NCI-H1694 treated with DMSO at 0.1 percent for 48 hours (cell line): ENCODE measurements at regions not wholly inside any gene's neighbourhood (a gene's known extent, or its start where the extent isn't known, plus 50 kb on each side); places are given as distances from the start of the nearest gene placed in this dataset.

Experiments
- DNase-seq: peaks from one replicate; lab custom pipeline; 2025; lab: John Stamatoyannopoulos, UW

DNA sequence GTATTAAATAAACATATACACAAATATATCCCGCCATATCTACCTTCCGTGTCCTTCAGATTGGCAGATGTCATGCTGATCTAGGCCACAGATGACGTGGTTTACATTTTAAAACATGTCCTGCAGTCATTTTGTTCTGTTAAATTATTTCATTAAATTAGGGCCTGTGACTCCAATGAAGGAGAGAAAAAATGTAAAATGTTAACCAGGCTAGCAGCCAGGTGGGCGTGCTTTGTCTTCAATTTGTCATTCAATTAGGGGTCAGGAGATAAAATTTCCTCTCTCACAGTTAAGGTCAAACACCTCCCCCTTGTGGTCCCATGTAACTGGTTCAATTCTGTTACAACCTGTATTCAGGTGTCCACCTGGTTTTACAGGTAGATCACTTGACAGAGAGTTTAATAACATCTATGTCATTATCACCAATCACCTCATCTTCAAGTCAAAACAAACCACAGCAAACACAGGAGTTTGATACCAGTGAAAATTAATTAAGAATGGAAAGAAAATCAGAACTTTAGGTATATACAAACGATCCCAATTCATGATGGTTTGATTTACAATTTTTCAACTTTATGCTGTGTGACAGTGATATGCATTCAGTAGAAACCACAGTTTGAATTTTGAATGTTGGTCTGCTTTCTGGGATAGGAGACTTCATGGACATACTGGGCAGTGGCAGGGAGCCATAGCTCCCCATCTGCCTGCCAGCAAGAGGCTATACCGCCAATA lies 339.4 kb downstream of the CMPK2 start:
- DNase-seq = peak; percentile 83

DNA sequence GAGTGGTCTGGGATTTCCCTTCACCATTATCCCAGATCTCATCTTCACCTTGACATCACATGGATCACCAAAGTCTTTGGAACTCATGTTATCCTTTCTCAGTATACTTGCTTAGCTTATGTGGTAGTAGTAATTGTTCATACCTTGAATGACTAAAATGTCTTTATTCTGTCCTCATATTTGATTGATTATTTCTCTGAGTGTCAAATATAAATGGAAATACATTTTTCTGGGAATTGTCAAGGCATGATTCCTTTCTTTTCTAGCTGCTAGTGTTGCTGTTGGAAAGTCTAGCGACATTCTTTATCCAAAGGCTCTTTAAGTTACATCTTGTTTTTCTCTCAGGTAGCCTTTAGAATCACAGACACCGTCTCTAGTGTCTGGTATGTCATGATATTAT lies 334.4 kb downstream of the CMPK2 start:
- DNase-seq = no peak

DNA sequence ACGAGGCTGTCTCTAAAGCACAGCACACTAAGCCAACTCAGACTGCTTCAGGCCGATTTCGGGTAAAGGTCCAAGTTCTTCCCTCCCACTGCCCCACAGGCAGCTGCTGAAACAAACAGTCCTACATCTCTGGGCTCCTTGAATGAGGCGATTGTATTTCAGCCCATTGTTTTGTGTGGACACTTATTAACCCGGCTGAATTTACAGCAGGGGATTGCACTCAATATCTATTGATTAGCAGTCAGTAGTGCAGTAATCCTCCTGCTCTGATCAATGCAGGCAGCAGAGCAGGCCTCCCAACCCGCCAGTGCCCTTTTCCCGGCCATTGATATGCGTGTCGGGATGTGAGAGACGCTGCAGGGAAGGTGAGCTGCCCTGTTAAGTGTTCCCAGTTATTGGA lies 330.1 kb downstream of the CMPK2 start:
- DNase-seq = no peak

DNA sequence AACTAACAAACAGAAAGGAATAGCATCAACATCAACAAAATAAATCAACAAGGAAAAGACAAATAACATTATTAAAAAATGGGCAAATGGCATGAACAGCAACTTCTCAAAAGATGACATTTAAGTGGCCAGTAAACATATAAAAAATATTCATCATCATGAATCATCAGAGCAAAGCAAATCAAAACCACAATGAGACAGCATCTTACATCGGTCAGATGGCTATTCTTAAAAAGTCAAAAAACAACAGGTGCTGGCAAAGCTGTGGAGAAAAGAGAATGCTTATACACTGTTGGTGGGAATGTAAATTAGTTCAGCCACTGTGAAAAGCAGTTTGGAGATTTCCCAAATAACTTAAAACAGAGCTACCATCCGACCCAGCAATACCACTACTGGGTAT lies 327.1 kb downstream of the CMPK2 start:
- DNase-seq = no peak

DNA sequence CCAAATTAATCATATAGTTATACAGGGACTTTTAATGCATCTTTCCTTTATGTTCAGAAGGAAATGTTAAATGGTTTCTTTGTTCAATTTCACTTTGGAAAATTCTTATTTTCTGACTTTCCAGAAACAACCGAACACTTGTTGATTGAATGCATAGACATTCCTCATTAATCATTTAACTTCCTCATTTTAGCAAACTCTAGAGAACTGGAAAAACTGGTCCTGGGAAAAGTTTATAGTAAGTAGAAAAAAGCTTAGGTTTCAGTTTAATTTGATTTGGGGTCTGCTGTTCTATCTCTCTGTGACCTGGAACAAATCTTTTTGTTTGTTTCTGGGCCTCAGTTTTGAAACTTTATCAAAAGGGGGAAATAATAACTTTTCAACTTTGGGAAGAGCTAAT lies 320.4 kb downstream of the CMPK2 start:
- DNase-seq = no peak

DNA sequence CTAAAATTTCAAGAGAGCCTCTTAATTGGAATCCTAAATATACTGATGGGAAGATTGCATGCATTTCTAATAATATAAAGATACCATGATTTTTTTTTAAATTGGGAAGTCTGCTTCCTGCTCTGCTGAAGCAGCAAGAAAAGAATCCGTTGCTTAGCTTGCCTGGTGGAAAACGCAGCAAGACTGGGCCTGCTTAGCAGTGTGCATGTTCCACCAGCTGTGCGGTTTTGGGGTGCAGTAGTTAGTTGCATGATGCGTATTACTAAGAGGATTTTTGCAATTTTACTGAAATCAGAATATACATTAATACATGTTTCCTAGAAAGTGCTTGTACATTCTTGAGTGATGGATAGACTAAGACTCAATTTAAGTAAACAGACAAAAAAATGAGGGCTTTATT lies 319.9 kb downstream of the CMPK2 start:
- DNase-seq = no peak

DNA sequence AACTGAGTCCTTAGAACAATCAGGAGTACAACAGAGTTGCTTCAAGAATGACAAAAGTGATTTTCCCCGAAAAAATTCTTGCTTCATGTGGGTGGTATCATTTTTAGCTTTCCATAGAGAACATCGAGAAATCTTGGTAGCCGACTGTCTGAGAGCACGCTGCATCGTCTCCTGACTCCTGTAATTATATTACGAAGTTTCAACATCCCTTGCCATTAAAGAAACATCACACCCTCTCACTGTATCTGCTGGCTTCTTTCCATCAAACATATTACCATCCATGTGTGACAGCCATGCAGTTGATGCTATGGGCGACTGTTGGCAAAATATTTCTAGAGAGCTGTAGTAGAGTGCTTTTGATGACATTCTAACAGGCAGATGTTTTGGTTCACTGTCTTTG lies 311.2 kb downstream of the CMPK2 start:
- peak; percentile 25 for DNase-seq

DNA sequence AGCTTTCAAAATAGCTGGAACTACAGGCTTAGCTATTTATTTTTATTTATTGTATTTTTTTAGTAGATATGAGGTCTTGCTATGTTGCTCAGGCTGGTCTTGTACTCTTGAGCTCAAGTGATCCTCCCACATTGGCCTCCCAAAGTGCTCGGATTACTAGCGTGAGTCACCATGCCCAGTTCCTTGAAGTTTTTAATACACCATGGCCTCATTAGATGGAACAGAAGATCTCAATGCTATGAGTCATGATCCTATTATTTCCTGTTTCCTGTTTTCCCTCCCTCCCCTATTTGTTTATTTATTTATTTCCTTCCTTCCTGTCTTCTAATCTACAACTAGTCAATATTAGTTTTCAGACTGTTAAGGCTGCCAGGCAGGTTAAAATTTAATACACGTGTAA lies 309.0 kb downstream of the CMPK2 start:
- no peak for DNase-seq

DNA sequence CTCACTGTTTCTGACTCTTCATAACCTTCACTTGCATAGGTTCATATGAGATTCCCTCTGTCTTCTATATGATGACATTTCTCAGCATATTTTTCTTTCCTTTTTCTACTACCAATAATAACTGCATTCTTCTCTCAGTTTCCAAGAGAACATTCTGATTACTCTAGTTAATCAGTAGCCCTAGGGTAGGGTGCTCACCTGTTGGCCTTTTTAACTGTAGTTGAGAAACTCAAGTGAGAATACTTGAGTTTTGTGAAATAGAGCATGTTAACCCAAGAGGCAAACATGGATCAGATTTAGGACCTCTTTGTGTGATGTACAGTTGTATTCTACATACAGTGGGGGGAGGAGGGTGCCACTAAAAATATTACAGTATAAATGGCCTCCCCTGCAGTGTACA lies 308.0 kb downstream of the CMPK2 start:
- no peak for DNase-seq

DNA sequence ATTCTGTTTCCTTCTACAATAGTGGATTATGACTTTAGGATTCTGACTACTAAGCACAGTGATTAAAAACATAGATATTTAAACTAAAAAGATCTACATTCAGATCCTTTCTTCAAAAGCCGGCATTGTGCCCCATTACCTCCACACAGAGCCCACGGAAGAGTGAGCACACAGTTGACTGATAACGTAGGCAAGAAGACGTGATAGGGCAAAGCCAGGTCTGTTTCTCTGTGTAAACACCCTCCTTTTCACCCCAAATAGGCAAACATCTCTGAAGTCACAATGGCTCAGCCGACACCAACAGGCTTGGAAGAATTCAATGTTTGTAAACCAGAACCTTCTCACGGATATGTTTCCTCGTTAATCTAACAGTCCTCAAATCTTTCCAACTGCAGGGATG lies 302.9 kb downstream of the CMPK2 start:
- DNase-seq = no peak

DNA sequence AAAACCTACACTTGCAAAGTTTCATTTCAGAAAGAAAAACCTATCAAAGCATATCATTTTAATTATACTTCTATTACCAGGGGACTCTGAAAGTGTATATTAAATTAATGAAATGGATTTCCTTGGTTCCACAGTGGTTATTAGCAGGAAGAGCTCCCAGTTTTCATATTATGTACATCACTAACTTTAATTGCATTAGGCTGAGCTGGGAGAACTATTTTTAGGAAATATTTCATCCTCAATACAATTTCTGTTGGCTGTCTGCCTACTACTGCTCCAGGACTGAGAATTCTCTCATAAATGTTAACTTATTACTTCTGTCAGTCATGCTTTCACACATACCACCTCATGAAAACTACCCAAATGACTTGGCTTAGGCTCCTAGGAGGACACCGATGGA lies 301.4 kb downstream of the CMPK2 start:
- DNase-seq = peak; percentile 51

DNA sequence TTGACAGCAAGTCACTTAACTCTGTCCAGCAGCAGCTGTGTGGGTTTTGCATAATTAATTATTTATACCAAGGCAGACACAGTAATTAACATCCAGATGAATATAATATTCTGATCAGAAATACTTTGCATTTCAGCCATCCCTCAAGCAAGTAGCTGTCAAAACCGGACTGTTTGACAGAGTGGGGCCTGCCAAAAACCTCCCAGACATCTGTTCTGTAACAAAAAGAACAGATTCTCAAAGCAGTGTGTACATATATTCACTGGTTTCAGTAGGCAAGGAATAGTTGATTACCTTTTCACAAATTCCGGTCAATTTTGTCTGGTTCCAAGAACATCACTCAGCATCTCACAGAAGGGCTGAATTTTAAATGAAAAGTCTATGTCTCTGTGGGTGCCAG lies 291.6 kb downstream of the CMPK2 start:
- peak; percentile 99 for DNase-seq

DNA sequence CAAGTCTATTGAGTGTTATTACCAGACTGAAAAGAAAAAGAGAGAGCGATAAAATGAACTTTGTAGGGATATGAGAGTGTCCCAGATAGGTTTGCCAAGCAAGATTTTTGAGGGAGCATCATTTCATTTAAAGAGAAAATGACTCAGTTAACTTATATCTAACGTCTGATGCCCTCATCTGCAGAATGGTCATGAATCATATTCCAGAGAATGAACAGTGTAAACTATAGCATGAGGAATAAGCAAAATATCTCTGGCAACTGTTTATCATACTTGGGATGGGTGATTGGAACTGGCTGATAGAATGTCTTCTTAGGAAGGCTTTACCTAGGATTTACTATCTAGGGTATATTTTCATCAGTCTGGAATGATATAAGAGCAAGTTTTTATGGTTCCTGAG lies 289.4 kb downstream of the CMPK2 start:
- no peak for DNase-seq

DNA sequence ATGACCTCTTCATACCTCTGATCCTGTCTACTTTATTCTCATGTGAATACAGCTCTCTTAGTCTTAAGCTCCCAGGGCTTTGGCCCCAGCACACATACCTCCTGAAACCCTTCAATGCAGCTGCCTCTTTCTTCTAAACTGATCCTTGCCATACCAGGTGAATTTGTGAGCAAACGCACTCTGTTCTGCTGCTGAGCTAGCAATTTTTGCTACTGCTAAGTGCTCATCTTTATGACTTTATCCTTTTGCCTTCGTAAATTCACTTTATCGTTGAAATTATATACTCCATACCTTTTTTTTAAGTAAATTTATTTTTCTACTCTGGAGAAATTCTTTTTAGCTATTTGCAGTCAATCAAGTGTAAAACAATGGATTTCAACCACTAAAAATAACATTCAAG lies 287.7 kb downstream of the CMPK2 start:
- DNase-seq = no peak

DNA sequence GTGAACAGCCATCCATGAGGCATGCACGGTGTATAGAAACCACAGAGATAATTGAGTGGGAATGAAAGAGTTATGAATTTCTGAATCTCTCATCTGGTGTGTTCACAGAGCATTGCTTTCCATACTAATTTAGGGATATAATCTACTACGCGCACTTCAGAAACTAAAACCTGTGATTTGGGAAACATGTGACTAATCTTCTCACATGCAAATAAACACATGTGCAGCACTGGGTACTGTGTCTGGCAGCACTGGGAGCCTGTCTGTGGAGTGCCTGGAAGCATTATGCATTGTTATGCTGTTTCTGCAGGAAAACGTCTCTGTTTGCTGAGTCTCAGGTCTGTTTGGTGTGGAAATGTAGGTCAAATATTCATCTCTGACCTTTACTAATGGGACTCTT lies 287.3 kb downstream of the CMPK2 start:
- no peak for DNase-seq

DNA sequence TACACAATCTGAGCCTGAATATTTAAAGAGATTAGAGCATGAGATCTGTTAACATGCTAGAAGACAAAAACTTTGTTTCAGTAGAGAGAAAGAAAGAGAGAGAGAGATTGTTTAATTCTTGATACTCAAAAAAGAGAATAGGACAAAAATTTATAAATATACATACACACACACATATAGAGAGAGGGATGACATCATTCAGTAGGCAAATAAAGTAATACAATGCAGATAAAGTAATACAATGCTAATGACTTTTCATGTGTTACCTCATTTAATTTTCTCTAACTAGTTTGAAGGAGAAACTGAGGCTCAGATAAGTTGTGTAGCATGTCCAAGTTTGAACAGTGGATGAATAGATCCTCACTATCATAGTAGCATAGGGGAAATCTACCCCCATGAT lies 286.4 kb downstream of the CMPK2 start:
- DNase-seq = no peak

DNA sequence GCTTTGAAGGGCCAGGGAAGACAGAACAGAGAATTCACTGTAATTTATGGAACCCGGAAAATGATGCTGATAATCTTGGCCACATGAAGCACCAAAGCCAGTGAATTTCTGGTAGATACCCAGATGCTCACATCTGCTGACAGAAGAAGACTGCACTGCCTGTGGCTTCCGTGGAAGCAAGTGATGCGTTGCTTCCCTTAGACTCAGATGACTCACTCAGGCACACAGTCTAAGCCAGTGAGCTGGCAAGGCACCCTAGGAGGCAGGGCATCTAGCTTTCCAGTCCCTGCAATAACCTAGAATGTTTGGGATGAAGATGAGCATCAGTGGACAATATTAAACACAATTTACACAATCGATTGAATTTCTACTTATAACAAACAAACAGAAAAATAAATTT lies 284.7 kb downstream of the CMPK2 start:
- DNase-seq = no peak

DNA sequence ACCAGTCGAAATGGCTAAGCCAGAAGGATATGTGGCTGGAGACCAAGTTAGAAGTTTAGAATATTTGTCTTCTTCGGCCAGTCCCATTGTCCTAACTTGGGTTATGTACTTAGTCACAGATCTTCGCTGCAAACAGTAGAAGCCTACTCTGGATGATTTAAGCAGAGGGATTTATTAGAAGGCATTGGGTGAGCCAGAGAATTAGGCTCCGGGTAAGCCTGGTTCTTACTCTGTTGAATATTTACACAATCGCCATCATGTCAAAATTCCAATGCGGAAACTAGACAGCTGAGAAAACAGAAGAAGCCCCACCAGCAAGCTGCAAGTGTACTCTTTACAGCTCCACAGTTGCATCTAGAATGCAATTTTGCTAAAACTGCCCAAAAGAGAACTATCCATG lies 276.6 kb downstream of the CMPK2 start:
- DNase-seq = no peak

DNA sequence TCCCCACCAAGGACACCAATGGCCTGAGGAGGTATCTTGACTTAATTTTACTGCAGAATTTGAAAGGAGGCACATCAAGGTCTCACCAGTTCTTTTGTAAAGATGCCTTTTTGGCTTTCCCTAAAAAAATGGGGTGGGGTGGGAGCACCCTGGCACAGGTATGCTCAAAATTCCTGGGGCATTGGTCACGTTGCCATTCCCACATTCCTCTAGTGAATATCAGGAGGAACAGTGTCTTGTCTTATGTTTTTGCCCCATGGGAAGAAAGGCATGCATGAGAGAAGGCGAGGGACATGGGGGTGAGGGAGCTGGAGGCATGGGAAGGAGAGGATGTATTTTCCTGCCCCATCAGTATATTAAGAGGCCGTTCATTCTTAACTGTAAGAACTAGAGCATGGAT lies 275.3 kb downstream of the CMPK2 start:
- no peak for DNase-seq

DNA sequence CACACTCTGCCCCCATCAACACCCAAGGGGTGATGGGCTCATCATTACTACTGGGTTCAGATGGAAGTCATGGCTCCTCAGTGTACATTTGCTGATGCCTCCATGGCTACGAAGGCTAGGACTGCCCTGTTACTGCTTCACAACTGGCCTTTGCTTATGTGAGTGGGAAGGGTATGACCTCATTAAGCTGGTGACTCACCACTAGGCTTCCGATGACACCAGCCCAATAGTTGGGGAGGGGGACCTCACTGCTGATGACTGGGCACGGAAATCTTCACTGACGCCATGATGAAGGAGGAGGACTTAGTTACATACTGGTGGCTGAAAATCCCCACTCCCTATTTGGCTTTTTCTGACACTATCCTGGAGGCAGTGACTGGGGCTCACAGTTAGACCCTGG lies 263.2 kb downstream of the CMPK2 start:
- no peak for DNase-seq

DNA sequence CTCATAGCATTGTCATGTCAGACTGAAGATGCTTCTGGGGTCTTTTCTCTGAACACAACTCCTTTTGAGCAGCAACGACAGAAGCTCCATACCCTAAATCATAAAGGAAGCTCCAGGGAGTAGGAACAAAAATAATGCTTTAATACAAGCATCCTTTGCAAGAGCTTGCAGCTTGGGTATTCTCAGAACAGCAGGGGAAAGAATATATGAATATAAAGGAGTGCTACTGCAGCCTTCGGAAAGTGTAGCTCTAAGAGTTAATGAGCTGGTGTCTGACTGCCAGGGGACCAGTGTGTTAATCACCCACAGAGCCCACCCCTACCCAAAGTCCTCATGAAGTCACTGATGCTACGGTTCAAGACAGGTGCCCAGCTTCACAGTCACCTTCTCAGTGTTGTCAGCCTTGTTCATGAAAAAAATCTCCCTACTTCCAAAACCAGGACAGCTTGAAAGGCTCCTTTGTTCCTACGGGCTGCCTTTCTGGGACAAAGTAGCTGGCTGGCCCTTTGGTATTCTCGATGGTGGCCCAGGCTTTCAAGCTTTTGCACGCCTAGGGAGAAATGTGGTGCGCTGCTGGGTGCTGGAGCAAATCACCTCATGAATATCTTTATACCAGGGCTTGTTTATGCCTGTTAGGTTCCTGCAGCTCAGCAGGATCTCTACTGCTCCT lies 259.7 kb downstream of the CMPK2 start:
- no peak for DNase-seq

DNA sequence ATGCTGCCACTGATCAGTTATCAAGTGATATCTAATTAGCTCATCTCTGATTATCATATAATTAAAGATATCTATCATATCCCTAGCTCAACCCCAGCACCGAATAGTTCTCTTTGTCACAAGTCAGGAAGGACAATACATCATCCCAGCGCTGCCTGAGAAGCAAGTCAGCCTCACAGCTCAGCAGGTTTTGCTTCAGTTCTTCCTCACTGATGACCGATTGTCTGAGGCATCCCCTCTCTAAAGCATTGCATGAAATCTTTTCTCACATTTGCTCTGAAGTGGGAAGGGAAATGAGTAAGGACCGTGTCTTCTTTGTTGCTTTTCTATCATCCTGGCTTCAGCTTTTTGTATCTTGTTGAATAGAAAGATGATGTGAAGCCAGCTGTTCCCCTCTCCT lies 247.9 kb downstream of the CMPK2 start:
- no peak for DNase-seq

DNA sequence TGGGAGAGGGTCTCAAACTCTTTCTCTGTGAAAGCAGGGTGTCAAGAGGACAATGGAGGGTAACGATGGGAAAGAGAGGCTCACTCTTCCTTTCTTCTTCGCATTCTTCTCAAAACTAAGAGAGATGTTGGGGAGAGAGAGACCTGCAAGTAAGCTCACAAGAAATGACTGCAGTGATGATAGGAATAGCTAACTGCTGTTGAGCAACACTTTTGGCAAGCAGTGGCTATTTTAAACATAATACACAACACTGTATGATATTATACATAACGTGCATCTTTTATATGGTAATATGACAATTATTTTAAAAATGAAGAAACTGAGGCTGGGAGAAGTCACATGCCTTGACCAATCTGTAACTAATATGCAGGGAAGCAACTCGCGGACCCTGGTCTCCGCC lies 247.5 kb downstream of the CMPK2 start:
- no peak for DNase-seq

DNA sequence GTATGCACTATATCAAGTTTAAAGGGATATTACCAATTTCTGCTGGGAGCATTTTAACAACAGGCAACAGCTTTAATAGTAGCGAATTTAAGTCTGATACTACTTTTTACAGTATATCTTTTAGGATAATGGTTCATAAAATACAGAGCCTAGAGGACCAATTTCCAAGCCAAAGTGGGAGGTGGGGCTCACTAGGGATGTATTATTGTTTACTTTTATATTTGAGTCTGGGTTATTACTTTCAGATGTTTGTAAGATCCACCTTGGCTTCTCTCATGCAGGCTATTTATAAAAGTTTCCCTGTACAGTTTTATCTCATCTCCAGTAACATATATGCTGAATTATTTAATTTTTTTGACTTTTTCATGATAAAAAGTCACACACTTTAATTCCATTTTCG lies 242.0 kb downstream of the CMPK2 start:
- no peak for DNase-seq
